Left lung (tissue), 4 donors: ENCODE measurements at regions not wholly inside any gene's neighbourhood (a gene's known extent, or its start where the extent isn't known, plus 50 kb on each side); places are given as distances from the start of the nearest gene placed in this dataset.

Source experiments
- ATAC-seq: fragments of 200-7000 bp; cut with Tn5 transposase; one replicate; pipeline ENCODE4 v1.9.1; 2020; ENCODE audit warnings: moderate library complexity
- DNase-seq, 4 donors: peaks; one replicate each; pipeline ENCODE4 v3.0.0-alpha.2; 2013 to 2020
- H3K27ac ChIP-seq, 2 donors: fragments of 200-600 bp; sonication (generic) in 1 of 2; one replicate each; pipeline versions ENCODE4 v1.5.0 to v1.8.0; 2020 to 2021
- H3K27me3 ChIP-seq, 2 donors: fragments of 200-600 bp; sonication (generic) in 1 of 2; one replicate each; pipeline versions ENCODE4 v1.5.0 to v1.8.0; 2020 to 2021
- H3K36me3 ChIP-seq, 2 donors: fragments of 200-600 bp; sonication (generic) in 1 of 2; one replicate each; pipeline versions ENCODE4 v1.5.0 to v1.8.0; 2020 to 2021
- H3K4me1 ChIP-seq, 2 donors: fragments of 200-600 bp; one replicate each; pipeline ENCODE4 v1.8.0; 2021
- H3K4me3 ChIP-seq, 2 donors: fragments of 200-600 bp; sonication (generic) in 1 of 2; one replicate each; pipeline versions ENCODE4 v1.5.0 to v1.8.0; 2020 to 2021; ENCODE audit warnings: mild to moderate bottlenecking in 1 of 2
- H3K9me3 ChIP-seq, 2 donors: fragments of 200-600 bp; sonication (generic) in 1 of 2; one replicate each; pipeline versions ENCODE4 v1.5.0 to v1.8.0; 2020 to 2021
- intact Hi-C, 2 donors: fragments of 100-400 bp; cut with DNase I; formaldehyde crosslinking; loops; one replicate each; pipeline versions ENCODE4 v1.11.2 to v1.14.2; 2022
- TF ChIP-seq, protein P1 (sequence below), 2 donors: fragments of 200-600 bp; sonication (generic) in 1 of 2; IDR thresholded peaks; one replicate each; pipeline versions ENCODE4 v1.5.0 to v1.8.0; 2021; ENCODE audit warnings: antibody characterized with exemption in 2 of 2
- donor health status: DM: no; HTN: yes; CAD: no.
- donor health status: DM: no; HTN: no; CAD: no.

DNA sequence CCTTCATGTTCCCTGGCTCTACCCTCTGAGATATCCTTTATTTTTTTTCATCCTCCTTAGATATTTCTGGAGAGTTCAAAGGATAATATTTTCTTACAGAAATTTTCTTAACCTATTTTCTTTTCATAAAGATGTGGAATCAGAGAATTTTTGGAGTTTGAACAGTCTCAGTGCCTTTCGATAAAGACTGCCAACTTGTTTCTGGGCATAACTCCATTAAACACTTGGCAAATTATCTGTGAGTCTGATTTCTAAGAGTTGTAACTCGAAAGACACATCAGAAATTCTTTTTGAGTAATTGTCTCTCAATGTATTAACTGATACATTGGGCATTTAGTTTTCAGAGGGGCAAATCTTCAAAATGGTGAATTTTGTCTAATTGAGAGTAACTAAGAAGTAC lies 1255.6 kb downstream of the NCAM2 start:
- ATAC-seq, result no peak
- no peak overlapping the region for H3K27ac ChIP-seq
- H3K4me3 ChIP-seq, result no peak overlapping the region
- no peaks in the 10 kb centered on the region for H3K4me1 ChIP-seq
- H3K9me3 ChIP-seq, result peaks cover 0 to 3% of the 10 kb centered on the region in 2 donors
- H3K36me3 ChIP-seq, result no peaks in the 10 kb centered on the region
- intact Hi-C loops, result no loop called here
- DNase-seq, result no peak
- no peaks in the 10 kb centered on the region for H3K27me3 ChIP-seq
- TF ChIP-seq, protein P1, sequence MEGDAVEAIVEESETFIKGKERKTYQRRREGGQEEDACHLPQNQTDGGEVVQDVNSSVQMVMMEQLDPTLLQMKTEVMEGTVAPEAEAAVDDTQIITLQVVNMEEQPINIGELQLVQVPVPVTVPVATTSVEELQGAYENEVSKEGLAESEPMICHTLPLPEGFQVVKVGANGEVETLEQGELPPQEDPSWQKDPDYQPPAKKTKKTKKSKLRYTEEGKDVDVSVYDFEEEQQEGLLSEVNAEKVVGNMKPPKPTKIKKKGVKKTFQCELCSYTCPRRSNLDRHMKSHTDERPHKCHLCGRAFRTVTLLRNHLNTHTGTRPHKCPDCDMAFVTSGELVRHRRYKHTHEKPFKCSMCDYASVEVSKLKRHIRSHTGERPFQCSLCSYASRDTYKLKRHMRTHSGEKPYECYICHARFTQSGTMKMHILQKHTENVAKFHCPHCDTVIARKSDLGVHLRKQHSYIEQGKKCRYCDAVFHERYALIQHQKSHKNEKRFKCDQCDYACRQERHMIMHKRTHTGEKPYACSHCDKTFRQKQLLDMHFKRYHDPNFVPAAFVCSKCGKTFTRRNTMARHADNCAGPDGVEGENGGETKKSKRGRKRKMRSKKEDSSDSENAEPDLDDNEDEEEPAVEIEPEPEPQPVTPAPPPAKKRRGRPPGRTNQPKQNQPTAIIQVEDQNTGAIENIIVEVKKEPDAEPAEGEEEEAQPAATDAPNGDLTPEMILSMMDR (IDR thresholded peaks at IDR 0.05), result no peak

DNA sequence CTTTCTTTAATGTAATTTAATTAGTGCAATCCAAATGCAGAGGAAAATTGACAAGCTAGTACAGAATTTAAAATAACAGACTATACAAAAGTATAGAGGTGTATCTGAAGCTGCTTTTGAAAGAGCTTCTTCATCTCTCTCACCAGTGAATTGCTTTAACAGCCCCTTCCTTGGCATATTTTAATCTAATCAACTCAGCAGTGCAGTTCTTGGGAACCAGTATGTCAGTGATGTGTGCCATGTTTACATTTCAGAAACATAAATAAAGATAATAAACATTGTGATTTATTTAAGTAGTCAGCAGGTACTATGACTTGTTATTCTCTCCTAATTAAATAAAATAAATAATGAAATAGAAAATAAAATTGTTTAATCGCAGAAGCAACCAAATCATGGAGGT lies 1260.6 kb downstream of the NCAM2 start:
- Histone ChIP-seq H3K9me3 (peaks cover 0 to 3% of the 10 kb centered on the region in 2 donors), H3K36me3 (no peaks in the 10 kb centered on the region), H3K4me3 (no peak overlapping the region), H3K27me3 (no peaks in the 10 kb centered on the region), H3K4me1 (no peaks in the 10 kb centered on the region), H3K27ac (no peak overlapping the region)
- no peak for DNase-seq
- intact Hi-C loops, result no loop called here
- TF ChIP-seq, protein P1 (IDR thresholded peaks at IDR 0.05), result no peak
- no peak for ATAC-seq

GRCh38 chr21:22260274-22260673 lies 1262.1 kb downstream of the NCAM2 start:
- H3K9me3 ChIP-seq, result no peaks in the 10 kb centered on the region
- DNase-seq (no peak), ATAC-seq (no peak)
- no peaks in the 10 kb centered on the region for H3K36me3 ChIP-seq
- H3K4me3 ChIP-seq, result no peak overlapping the region
- no peaks in the 10 kb centered on the region for H3K4me1 ChIP-seq
- H3K27ac ChIP-seq, result no peak overlapping the region
- TF ChIP-seq, protein P1 (IDR thresholded peaks at IDR 0.05), result no peak
- intact Hi-C loops, result no loop called here
- no peaks in the 10 kb centered on the region for H3K27me3 ChIP-seq

DNA sequence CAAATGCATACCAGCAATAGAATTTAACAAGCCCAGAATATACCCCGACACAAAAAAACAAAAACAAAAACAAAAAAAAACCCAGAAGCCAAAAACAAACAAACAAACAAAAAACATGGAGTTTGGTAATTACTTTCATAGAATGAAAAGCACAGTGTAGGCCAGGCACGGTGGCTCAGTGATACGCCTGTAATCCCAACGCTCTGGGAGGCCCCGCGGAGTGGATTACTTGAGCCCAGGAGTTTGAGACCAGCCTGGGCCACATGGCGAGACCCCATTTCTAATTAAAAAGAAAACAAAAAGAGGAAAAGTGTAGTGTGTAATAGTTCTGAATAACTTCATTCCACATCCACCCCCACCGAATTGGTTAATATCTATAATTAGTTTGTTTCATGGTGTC lies 1265.7 kb downstream of the NCAM2 start:
- no peak overlapping the region for H3K27ac ChIP-seq
- no peaks in the 10 kb centered on the region for H3K27me3 ChIP-seq
- H3K9me3 ChIP-seq, result no peaks in the 10 kb centered on the region
- H3K4me1 ChIP-seq, result no peaks in the 10 kb centered on the region
- H3K4me3 ChIP-seq, result no peak overlapping the region
- DNase-seq (no peak), ATAC-seq (no peak)
- H3K36me3 ChIP-seq, result no peaks in the 10 kb centered on the region
- intact Hi-C loops, result no loop called here
- TF ChIP-seq, protein P1 (IDR thresholded peaks at IDR 0.05), result no peak

DNA sequence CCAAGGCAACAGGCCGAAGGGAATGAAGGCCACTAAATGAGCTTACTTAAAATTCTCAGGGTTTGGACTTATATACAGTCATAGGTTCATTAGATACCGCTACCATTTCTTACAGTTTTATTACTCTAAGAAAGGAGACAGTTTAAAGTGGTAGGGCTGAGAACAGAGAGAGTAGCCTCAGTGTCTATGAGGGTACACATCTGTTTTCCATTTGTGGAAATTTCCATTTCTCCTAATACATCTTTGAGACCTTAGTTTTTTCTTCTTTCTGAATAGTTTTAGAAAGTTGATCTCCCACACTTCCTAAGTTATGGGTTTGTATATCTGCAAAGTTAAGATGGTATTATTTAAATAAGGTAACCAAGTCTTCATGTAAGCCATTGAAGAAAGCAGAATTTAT lies 1279.1 kb downstream of the NCAM2 start:
- TF ChIP-seq, protein P1 (IDR thresholded peaks at IDR 0.05), result no peak
- intact Hi-C loops, result no loop called here
- Histone ChIP-seq H3K36me3 (no peaks in the 10 kb centered on the region), H3K9me3 (peaks cover 0 to 13% of the 10 kb centered on the region in 2 donors), H3K4me3 (no peak overlapping the region), H3K4me1 (no peaks in the 10 kb centered on the region), H3K27ac (no peak overlapping the region), H3K27me3 (no peaks in the 10 kb centered on the region)
- no peak for ATAC-seq
- peak in 1 of 4 donors; percentile 1 for DNase-seq
